T-cell (primary cell): ENCODE measurements at regions not wholly inside any gene's neighbourhood (a gene's known extent, or its start where the extent isn't known, plus 50 kb on each side); places are given as distances from the start of the nearest gene placed in this dataset.
"Not testable (repeated sequence)": the region's sequence is repeated elsewhere in the genome, so short reads cannot be mapped to it uniquely, and the experiment has no call there.

ENCODE experiments used
- ATAC-seq, 4 experiments: fragments of 200-7000 bp in 3 of 4; fragments of 150-1000 bp in 1 of 4; cut with Tn5 transposase; replicated peaks in 1 of 4; 1 replicate in 3 of 4; 2 replicates in 1 of 4; pipeline ENCODE4 v1.10.0; 2021; ENCODE audit warnings: moderate library complexity in 3 of 4, mild to moderate bottlenecking in 2 of 4, moderate number of reproducible peaks in 1 of 4
- CTCF ChIA-PET, 2 donors: fragments of 300-600 bp; sonication (Branson Sonifier 250); formaldehyde crosslinking; loops; one replicate each; lab custom pipeline; 2022; ENCODE audit warnings: antibody characterized with exemption in 2 of 2; lab: Charles Lee
- POLR2A ChIA-PET, 2 donors: fragments of 300-600 bp; sonication (Branson Sonifier 250); formaldehyde crosslinking; loops; one replicate each; lab custom pipeline; 2022; ENCODE audit warnings: antibody characterized with exemption in 2 of 2; lab: Charles Lee
- DNase-seq, 35 experiments: peaks; one replicate each; pipeline versions ENCODE4 v3.0.0 to v3.0.0-alpha.2; 2013 to 2023
- H3K27ac ChIP-seq: one replicate; pipeline ENCODE4 v1.5.1; 2013; ENCODE audit warnings: low read length
- H3K27me3 ChIP-seq, 2 experiments: replicated peaks in 1 of 2; 1 replicate in 1 of 2; 2 replicates in 1 of 2; pipeline versions ENCODE4 v1.6.1 to v1.7.0; 2013; ENCODE audit warnings: low read length in 1 of 2, mixed read lengths in 1 of 2; ENCODE audit not compliant: control insufficient read depth in 2 of 2, insufficient read depth in 2 of 2; ENCODE audit errors: extremely low read depth in 1 of 2
- H3K36me3 ChIP-seq, 2 donors: 1 replicate in 1 of 2; 2 replicates in 1 of 2; pipeline versions ENCODE4 v1.6.1 to v1.7.0; 2013; ENCODE audit warnings: low read length in 1 of 2; ENCODE audit not compliant: control insufficient read depth in 2 of 2, insufficient read depth in 1 of 2; ENCODE audit errors: extremely low read depth in 1 of 2
- H3K4me1 ChIP-seq, 2 experiments: 1 replicate in 1 of 2; 2 replicates in 1 of 2; pipeline versions ENCODE4 v1.6.1 to v1.7.0; 2013; ENCODE audit warnings: low read length in 2 of 2, mixed read lengths in 1 of 2; ENCODE audit not compliant: insufficient read depth in 2 of 2, control insufficient read depth in 1 of 2; ENCODE audit errors: extremely low read depth in 1 of 2
- H3K4me3 ChIP-seq, 2 donors: 1 replicate in 1 of 2; 2 replicates in 1 of 2; pipeline versions ENCODE4 v1.5.1 to v1.7.0; 2013; ENCODE audit warnings: mild to moderate bottlenecking in 2 of 2, low read length in 1 of 2, moderate library complexity in 1 of 2; ENCODE audit not compliant: control insufficient read depth in 1 of 2; ENCODE audit errors: extremely low read depth in 1 of 2
- H3K9me3 ChIP-seq: 2 replicates; pipeline ENCODE4 v1.7.0; 2013
- H3K27ac Mint-ChIP-seq, 2 donors: one replicate each; pipeline ENCODE4 v1.8.0; 2020 to 2021; ENCODE audit warnings: mild to moderate bottlenecking in 2 of 2, mixed read lengths in 2 of 2
- H3K27me3 Mint-ChIP-seq, 2 donors: one replicate each; pipeline ENCODE4 v1.8.0; 2021 to 2022; ENCODE audit warnings: mixed read lengths in 2 of 2
- H3K36me3 Mint-ChIP-seq: one replicate; pipeline ENCODE4 v1.8.0; 2021; ENCODE audit warnings: mixed read lengths
- H3K4me1 Mint-ChIP-seq, 3 donors: one replicate each; pipeline ENCODE4 v1.8.0; 2020 to 2022; ENCODE audit warnings: mixed read lengths in 3 of 3, mild to moderate bottlenecking in 1 of 3
- H3K4me3 Mint-ChIP-seq, 3 donors: one replicate each; pipeline ENCODE4 v1.8.0; 2020 to 2022; ENCODE audit warnings: mild to moderate bottlenecking in 3 of 3, mixed read lengths in 3 of 3, moderate library complexity in 3 of 3
- H3K9me3 Mint-ChIP-seq, 3 donors: one replicate each; pipeline ENCODE4 v1.8.0; 2020 to 2022; ENCODE audit warnings: mixed read lengths in 3 of 3
- WGBS: methylation state at CpG from one replicate; pipeline ENCODE4 v1.1.5; 2013; ENCODE audit warnings: missing lambda C conversion rate; ENCODE audit not compliant: insufficient coverage; 5-methylcytosine and 5-hydroxymethylcytosine counted together

- ATAC-seq, H3K36me3 Mint-ChIP-seq, H3K27me3 Mint-ChIP-seq, DNase-seq, POLR2A ChIA-PET, H3K27ac Mint-ChIP-seq, H3K27me3 ChIP-seq, H3K4me3 Mint-ChIP-seq, H3K4me1 Mint-ChIP-seq, H3K4me1 ChIP-seq, H3K4me3 ChIP-seq, H3K9me3 ChIP-seq, H3K27ac ChIP-seq, CTCF ChIA-PET, H3K36me3 ChIP-seq: not testable (repeated sequence)
- no CpG with 5 or more reads among the region's 8 CpGs for WGBS
- H3K9me3 Mint-ChIP-seq, result peaks cover 8 to 32% (median 13%) of the 10 kb centered on the region in 3 donors
Measured at GRCh38 chr3:94648270-94649180, 585.7 kb downstream of the NSUN3 start.

- DNase-seq (no peak), ATAC-seq (no peak)
- H3K27me3 Mint-ChIP-seq, result no peaks in the 10 kb centered on the region
- H3K27ac ChIP-seq, result no peak overlapping the region
- 67% methylated on average over 1 of the region's 2 CpGs for WGBS
- H3K9me3 ChIP-seq, result no peaks in the 10 kb centered on the region
- no peak overlapping the region for H3K4me3 ChIP-seq
- no peaks in the 10 kb centered on the region for H3K4me1 Mint-ChIP-seq
- CTCF ChIA-PET, result no interaction called here
- H3K4me1 ChIP-seq, result no peaks in the 10 kb centered on the region
- no peaks in the 10 kb centered on the region for H3K27me3 ChIP-seq
- H3K36me3 Mint-ChIP-seq, result no peaks in the 10 kb centered on the region
- no peak overlapping the region for H3K27ac Mint-ChIP-seq
- H3K4me3 Mint-ChIP-seq, result no peak overlapping the region
- H3K36me3 ChIP-seq, result no peaks in the 10 kb centered on the region
- POLR2A ChIA-PET, result no interaction called here
- peaks cover 2 to 29% (median 13%) of the 10 kb centered on the region in 3 donors for H3K9me3 Mint-ChIP-seq
Measured at GRCh38 chr3:94654096-94654495, 591.2 kb downstream of the NSUN3 start.

DNA sequence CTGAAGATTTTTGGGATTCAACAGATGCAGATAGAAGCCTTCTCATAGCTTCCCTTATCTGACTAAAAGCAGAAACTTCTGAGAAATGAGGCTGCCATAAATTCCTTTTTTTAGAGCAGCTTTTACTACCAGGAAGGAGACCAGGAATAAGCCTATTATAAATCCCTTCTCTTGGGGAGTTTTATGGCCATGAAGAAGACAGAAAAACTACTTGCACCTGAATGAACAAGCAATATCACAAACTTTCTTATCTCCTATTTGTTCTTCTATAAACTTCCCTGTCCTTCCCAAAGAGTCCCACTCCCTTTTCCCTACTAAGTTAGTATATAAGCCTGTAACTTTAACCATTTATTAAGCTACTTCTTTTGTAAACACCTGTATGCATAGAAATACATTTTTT, 603.1 kb downstream of the NSUN3 start:
- Histone ChIP-seq H3K27ac (no peak overlapping the region), H3K27me3 (no peaks in the 10 kb centered on the region), H3K36me3 (no peaks in the 10 kb centered on the region), H3K4me3 (no peak overlapping the region), H3K9me3 (no peaks in the 10 kb centered on the region), H3K4me1 (no peaks in the 10 kb centered on the region)
- Mint-ChIP-seq H3K36me3 (no peaks in the 10 kb centered on the region), H3K9me3 (peaks cover 0 to 10% (median 5%) of the 10 kb centered on the region in 3 donors), H3K27ac (no peak overlapping the region), H3K4me1 (no peaks in the 10 kb centered on the region), H3K27me3 (no peaks in the 10 kb centered on the region), H3K4me3 (no peak overlapping the region)
- ATAC-seq, result no peak
- ChIA-PET CTCF (no interaction called here), POLR2A (no interaction called here)
- no peak for DNase-seq

DNA sequence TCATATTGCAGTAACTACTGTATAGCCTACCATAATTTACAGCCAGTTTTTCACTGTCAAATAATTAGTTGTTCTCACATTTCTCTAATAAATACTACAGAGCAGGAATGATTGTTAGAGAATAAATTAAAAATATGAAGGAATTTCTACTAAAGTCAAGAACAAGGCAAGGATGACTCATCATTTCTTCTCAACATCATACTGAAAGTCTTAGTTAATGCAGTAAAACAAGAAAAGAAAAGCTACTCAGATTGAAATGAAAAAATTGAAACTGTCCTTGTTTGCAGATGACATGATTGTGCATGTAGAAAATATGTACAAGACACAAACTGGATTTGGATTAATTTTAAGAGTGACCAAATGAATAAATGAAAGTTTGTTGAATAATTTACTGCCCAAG, 608.2 kb downstream of the NSUN3 start:
- Mint-ChIP-seq H3K36me3 (no peaks in the 10 kb centered on the region), H3K27ac (no peak overlapping the region), H3K27me3 (no peaks in the 10 kb centered on the region), H3K4me3 (no peak overlapping the region), H3K9me3 (peaks cover 3 to 15% (median 6%) of the 10 kb centered on the region in 3 donors), H3K4me1 (no peaks in the 10 kb centered on the region)
- H3K4me1 ChIP-seq, result no peaks in the 10 kb centered on the region
- CTCF ChIA-PET, result no interaction called here
- H3K27me3 ChIP-seq, result no peaks in the 10 kb centered on the region
- ATAC-seq (no peak), DNase-seq (no peak)
- H3K36me3 ChIP-seq, result no peaks in the 10 kb centered on the region
- POLR2A ChIA-PET, result no interaction called here
- H3K27ac ChIP-seq, result no peak overlapping the region
- peaks cover 2% of the 10 kb centered on the region for H3K9me3 ChIP-seq
- H3K4me3 ChIP-seq, result no peak overlapping the region

DNA sequence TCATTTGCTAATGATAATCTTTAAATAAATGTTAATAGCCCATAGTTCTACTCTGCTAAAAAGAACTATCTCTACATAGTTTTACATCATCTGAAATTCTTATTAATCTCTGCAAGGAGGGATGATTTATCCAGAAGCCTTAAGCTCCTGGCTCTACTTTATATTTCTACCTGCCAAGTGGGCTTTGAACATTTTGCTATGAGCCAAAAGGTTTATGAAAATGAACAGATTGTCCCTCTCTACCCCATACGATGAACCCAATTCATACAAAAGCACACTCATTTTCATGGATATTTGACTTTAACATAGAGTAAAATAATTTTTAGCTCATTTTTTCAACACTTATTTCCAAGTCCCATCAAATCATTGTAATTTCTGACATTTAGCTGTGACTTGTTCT, 611.0 kb downstream of the NSUN3 start:
- H3K27me3 Mint-ChIP-seq, result no peaks in the 10 kb centered on the region
- no peak overlapping the region for H3K27ac Mint-ChIP-seq
- peaks cover 6 to 22% (median 10%) of the 10 kb centered on the region in 3 donors for H3K9me3 Mint-ChIP-seq
- Histone ChIP-seq H3K27me3 (no peaks in the 10 kb centered on the region), H3K36me3 (no peaks in the 10 kb centered on the region), H3K4me3 (no peak overlapping the region), H3K9me3 (peaks cover 2% of the 10 kb centered on the region), H3K4me1 (no peaks in the 10 kb centered on the region), H3K27ac (no peak overlapping the region)
- no peak overlapping the region for H3K4me3 Mint-ChIP-seq
- CTCF ChIA-PET, result no interaction called here
- no peaks in the 10 kb centered on the region for H3K4me1 Mint-ChIP-seq
- no peaks in the 10 kb centered on the region for H3K36me3 Mint-ChIP-seq
- ATAC-seq (no peak), DNase-seq (no peak)
- no CpG with 5 or more reads among the region's 1 CpG for WGBS
- POLR2A ChIA-PET, result no interaction called here

GRCh38 chr3:94686208-94686607, 623.3 kb downstream of the NSUN3 start:
- no peaks in the 10 kb centered on the region for H3K27me3 ChIP-seq
- H3K4me3 ChIP-seq, result no peak overlapping the region
- no peaks in the 10 kb centered on the region for H3K4me1 ChIP-seq
- WGBS, result no CpG with 5 or more reads among the region's 1 CpG
- H3K27ac Mint-ChIP-seq, result no peak overlapping the region
- peaks cover 5 to 15% (median 12%) of the 10 kb centered on the region in 3 donors for H3K9me3 Mint-ChIP-seq
- no peaks in the 10 kb centered on the region for H3K27me3 Mint-ChIP-seq
- no peak overlapping the region for H3K27ac ChIP-seq
- H3K36me3 Mint-ChIP-seq, result no peaks in the 10 kb centered on the region
- no peak overlapping the region for H3K4me3 Mint-ChIP-seq
- ChIA-PET POLR2A (no interaction called here), CTCF (no interaction called here)
- ATAC-seq (no peak), DNase-seq (no peak)
- H3K9me3 ChIP-seq, result peaks cover 3% of the 10 kb centered on the region
- no peaks in the 10 kb centered on the region for H3K4me1 Mint-ChIP-seq
- no peaks in the 10 kb centered on the region for H3K36me3 ChIP-seq
